GM19238 (cell line): ENCODE measurements at regions not wholly inside any gene's neighbourhood (a gene's known extent, or its start where the extent isn't known, plus 50 kb on each side); places are given as distances from the start of the nearest gene placed in this dataset.

Experiments used
- DNase-seq: peaks from one replicate; pipeline ENCODE4 v3.0.0; 2011; ENCODE audit warnings: low spot score; ENCODE audit not compliant: insufficient read length

- no peak for DNase-seq
Observed at GRCh38 chr12:126869644-126870043, 1397.3 kb upstream of the TMEM132C start.

GRCh38 chr12:126873701-126874100 is 1393.3 kb upstream of the TMEM132C start:
- no peak for DNase-seq

- DNase-seq, result peak; percentile 40
Observed at GRCh38 chr12:126874427-126875026, 1392.4 kb upstream of the TMEM132C start.

GRCh38 chr12:126879842-126880241 is 1387.1 kb upstream of the TMEM132C start:
- DNase-seq, result no peak

GRCh38 chr12:126883697-126884096 is 1383.3 kb upstream of the TMEM132C start:
- DNase-seq, result no peak

- DNase-seq, result no peak
Observed at GRCh38 chr12:126889501-126889900, 1377.5 kb upstream of the TMEM132C start.

- no peak for DNase-seq
Observed at GRCh38 chr12:126890097-126890496, 1376.9 kb upstream of the TMEM132C start.

- DNase-seq, result no peak
Observed at GRCh38 chr12:126891789-126892188, 1375.2 kb upstream of the TMEM132C start.

GRCh38 chr12:126895951-126896913 is 1370.7 kb upstream of the TMEM132C start:
- DNase-seq, result no peak

- no peak for DNase-seq
Observed at GRCh38 chr12:126897102-126897501, 1369.9 kb upstream of the TMEM132C start.

- no peak for DNase-seq
Observed at GRCh38 chr12:126897778-126898177, 1369.2 kb upstream of the TMEM132C start.

- no peak for DNase-seq
Observed at GRCh38 chr12:126898562-126898961, 1368.4 kb upstream of the TMEM132C start.

GRCh38 chr12:126899926-126900792 is 1366.8 kb upstream of the TMEM132C start:
- DNase-seq, result no peak

GRCh38 chr12:126903027-126903876 is 1363.7 kb upstream of the TMEM132C start:
- no peak for DNase-seq

GRCh38 chr12:126905752-126906151 is 1361.2 kb upstream of the TMEM132C start:
- DNase-seq, result no peak

- no peak for DNase-seq
Observed at GRCh38 chr12:126907900-126908764, 1358.8 kb upstream of the TMEM132C start.

GRCh38 chr12:126908765-126909142 is 1358.2 kb upstream of the TMEM132C start:
- no peak for DNase-seq

GRCh38 chr12:126910570-126910969 is 1356.4 kb upstream of the TMEM132C start:
- no peak for DNase-seq

- DNase-seq, result no peak
Observed at GRCh38 chr12:126912111-126912510, 1354.9 kb upstream of the TMEM132C start.
